ENCODE measurements at regions not wholly inside any gene's neighbourhood (a gene's known extent, or its start where the extent isn't known, plus 50 kb on each side); places are given as distances from the start of the nearest gene placed in this dataset.

GRCh38 chr3:34725774-34726173 is 913.6 kb upstream of the ARPP21 start:
- no peak for TF ChIP-seq CTCF (IDR thresholded peaks at IDR 0.05)
- TF ChIP-seq POLR2AphosphoS5 (IDR thresholded peaks at IDR 0.05), result no peak
- TF ChIP-seq EP300 (IDR thresholded peaks at IDR 0.05), result no peak

Measured in sigmoid colon (tissue), 4 donors.